Activated CD4-positive, alpha-beta memory T cell treated with anti-CD3 and anti-CD28 coated beads, Interleukin-2, amount 10 ng/mL, durations not matched to agents 7 days and 5 days (primary cell): ENCODE measurements at regions not wholly inside any gene's neighbourhood (a gene's known extent, or its start where the extent isn't known, plus 50 kb on each side); places are given as distances from the start of the nearest gene placed in this dataset.
"Not testable (repeated sequence)": the region's sequence is repeated elsewhere in the genome, so short reads cannot be mapped to it uniquely, and the experiment has no call there.

Experiments
- CTCF ChIA-PET: fragments of 350-600 bp; sonication (Branson Sonifier 250); formaldehyde crosslinking; loops from one replicate; lab custom pipeline; 2021; ENCODE audit warnings: antibody characterized with exemption, inconsistent platforms; lab: Charles Lee
- POLR2A ChIA-PET: fragments of 350-600 bp; sonication (Branson Sonifier 250); formaldehyde crosslinking; loops from one replicate; lab custom pipeline; 2021; ENCODE audit warnings: antibody characterized with exemption; lab: Charles Lee
- DNase-seq: peaks from one replicate; pipeline ENCODE4 v3.0.0-alpha.2; 2020
- H3K27ac Mint-ChIP-seq: one replicate; pipeline ENCODE4 v1.8.0; 2021; ENCODE audit warnings: mild to moderate bottlenecking, mixed read lengths
- H3K27me3 Mint-ChIP-seq: one replicate; pipeline ENCODE4 v1.8.0; 2021; ENCODE audit warnings: mixed read lengths
- H3K36me3 Mint-ChIP-seq: one replicate; pipeline ENCODE4 v1.8.0; 2021; ENCODE audit warnings: low read depth, mixed read lengths
- H3K4me1 Mint-ChIP-seq: one replicate; pipeline ENCODE4 v1.8.0; 2021; ENCODE audit warnings: mixed read lengths
- H3K4me3 Mint-ChIP-seq: one replicate; pipeline ENCODE4 v1.8.0; 2021; ENCODE audit warnings: mild to moderate bottlenecking, mixed read lengths
- H3K9me3 Mint-ChIP-seq: one replicate; pipeline ENCODE4 v1.8.0; 2021; ENCODE audit warnings: mixed read lengths

GRCh38 chr1:235059221-235059620 lies 69.4 kb downstream of the TOMM20 start:
- POLR2A ChIA-PET = no interaction called here

GRCh38 chr1:235058695-235059094 lies 69.9 kb downstream of the TOMM20 start:
- ChIA-PET CTCF (no interaction called here), POLR2A (no interaction called here)
- Mint-ChIP-seq H3K9me3 (peaks cover 2% of the 10 kb centered on the region), H3K36me3 (no peaks in the 10 kb centered on the region), H3K27ac (no peak overlapping the region), H3K27me3 (no peaks in the 10 kb centered on the region), H3K4me3 (no peak overlapping the region), H3K4me1 (peaks cover 28% of the 10 kb centered on the region)
- no peak for DNase-seq

More at GRCh38 chr1:235059221-235059620, 69.4 kb downstream of the TOMM20 start:
- DNase-seq = no peak
- H3K36me3 Mint-ChIP-seq = no peaks in the 10 kb centered on the region
- H3K27ac Mint-ChIP-seq = no peak overlapping the region
- CTCF ChIA-PET = interaction anchor here (1.2 kb wide), 1 partner anchor 15 kb away, joined by 3 read pairs; no protein-coding TSS in a partner anchor
- H3K4me3 Mint-ChIP-seq = no peak overlapping the region
- no peaks in the 10 kb centered on the region for H3K27me3 Mint-ChIP-seq
- peaks cover 2% of the 10 kb centered on the region for H3K9me3 Mint-ChIP-seq
- H3K4me1 Mint-ChIP-seq = peaks cover 31% of the 10 kb centered on the region

- no peaks in the 10 kb centered on the region for H3K36me3 Mint-ChIP-seq
- H3K9me3 Mint-ChIP-seq = peaks cover 2% of the 10 kb centered on the region
- DNase-seq = no peak
- CTCF ChIA-PET = no interaction called here
- POLR2A ChIA-PET = interaction anchor here (0.7 to 1.4 kb wide), 2 partner anchors 12 to 35 kb away, joined by 3 read pairs; no protein-coding TSS in a partner anchor
- H3K4me3 Mint-ChIP-seq = no peak overlapping the region
- H3K4me1 Mint-ChIP-seq = peaks cover 17% of the 10 kb centered on the region
- no peak overlapping the region for H3K27ac Mint-ChIP-seq
- H3K27me3 Mint-ChIP-seq = no peaks in the 10 kb centered on the region
Observed at GRCh38 chr1:235057385-235058306, 71.0 kb downstream of the TOMM20 start.

DNA sequence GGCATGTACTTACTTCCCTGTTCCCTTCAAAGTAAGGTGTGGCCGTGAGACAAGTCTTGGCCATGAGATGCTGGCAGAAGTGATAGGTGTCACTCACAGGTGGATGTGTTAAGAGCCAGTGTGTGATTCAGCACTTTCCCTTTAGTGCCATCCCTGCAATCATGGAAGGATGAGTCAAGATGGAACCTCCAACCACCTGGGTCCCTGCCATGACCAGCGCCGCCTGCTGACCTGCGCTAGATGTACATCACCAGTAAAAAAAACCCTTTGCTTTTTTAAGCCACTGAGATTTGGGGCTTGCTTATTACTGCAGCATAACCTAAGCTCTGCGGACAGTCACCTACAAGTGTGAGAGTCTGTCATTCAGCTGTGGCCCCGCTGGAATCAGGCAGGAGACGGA lies 71.7 kb downstream of the TOMM20 start:
- Mint-ChIP-seq H3K27me3 (no peaks in the 10 kb centered on the region), H3K36me3 (no peaks in the 10 kb centered on the region), H3K4me1 (peaks cover 13% of the 10 kb centered on the region), H3K9me3 (peaks cover 2% of the 10 kb centered on the region), H3K4me3 (no peak overlapping the region), H3K27ac (no peak overlapping the region)
- no peak for DNase-seq
- ChIA-PET POLR2A (interaction anchor here (0.7 to 1.4 kb wide), 2 partner anchors 11 to 34 kb away, joined by 3 read pairs; no protein-coding TSS in a partner anchor), CTCF (no interaction called here)

DNA sequence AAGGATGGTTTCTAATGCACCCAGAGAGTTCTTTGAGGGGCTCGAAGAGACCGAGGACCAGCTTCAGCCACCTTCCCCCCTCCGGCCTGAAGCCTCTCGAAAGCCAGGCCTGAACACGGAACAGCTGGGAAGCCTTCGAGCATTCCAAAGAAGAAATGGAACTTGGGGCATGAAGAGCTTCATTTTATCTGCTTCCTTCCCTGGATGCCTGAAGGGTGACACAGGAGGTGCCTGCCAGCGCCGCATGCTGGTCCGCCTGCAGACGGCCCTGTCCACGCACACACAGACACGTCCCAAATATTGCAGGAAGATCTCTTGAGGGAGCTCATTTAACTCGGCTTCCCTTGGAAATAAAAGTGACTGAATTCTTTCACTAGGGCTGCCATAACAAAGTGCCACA lies 73.7 kb downstream of the TOMM20 start:
- DNase-seq = no peak
- no peaks in the 10 kb centered on the region for H3K36me3 Mint-ChIP-seq
- ChIA-PET POLR2A (no interaction called here), CTCF (no interaction called here)
- peaks cover 2% of the 10 kb centered on the region for H3K9me3 Mint-ChIP-seq
- no peak overlapping the region for H3K27ac Mint-ChIP-seq
- no peak overlapping the region for H3K4me3 Mint-ChIP-seq
- peaks cover 8% of the 10 kb centered on the region for H3K4me1 Mint-ChIP-seq
- H3K27me3 Mint-ChIP-seq = no peaks in the 10 kb centered on the region

DNA sequence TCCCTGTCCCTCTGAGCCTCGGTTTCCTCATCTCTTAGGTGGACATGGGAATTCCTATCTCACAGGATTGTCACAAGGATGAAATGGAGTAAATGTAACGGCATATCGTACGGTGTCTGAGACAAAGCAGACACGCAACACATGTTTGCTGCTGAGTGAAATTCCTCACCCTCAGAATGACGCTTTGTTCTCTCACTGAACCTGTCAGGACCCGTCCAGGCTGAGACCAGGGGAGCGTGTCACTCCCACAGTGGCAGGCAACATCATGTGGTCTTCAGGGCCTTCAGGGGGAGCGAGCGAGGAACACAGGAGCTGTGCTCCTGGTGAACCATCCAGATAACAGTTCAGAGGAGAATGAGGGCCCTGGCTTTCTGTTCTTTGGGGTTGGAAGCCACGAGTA lies 74.2 kb downstream of the TOMM20 start:
- CTCF ChIA-PET = no interaction called here
- Mint-ChIP-seq H3K36me3 (no peaks in the 10 kb centered on the region), H3K27me3 (no peaks in the 10 kb centered on the region), H3K27ac (no peak overlapping the region), H3K9me3 (peaks cover 2% of the 10 kb centered on the region), H3K4me3 (no peak overlapping the region), H3K4me1 (peaks cover 13% of the 10 kb centered on the region)
- POLR2A ChIA-PET = no interaction called here
- DNase-seq = no peak

- Mint-ChIP-seq H3K36me3 (no peaks in the 10 kb centered on the region), H3K27me3 (no peaks in the 10 kb centered on the region), H3K4me3 (no peak overlapping the region), H3K4me1 (peaks cover 27% of the 10 kb centered on the region), H3K27ac (no peak overlapping the region), H3K9me3 (peaks cover 2% of the 10 kb centered on the region)
- no peak for DNase-seq
- ChIA-PET POLR2A (no interaction called here), CTCF (no interaction called here)
Observed at GRCh38 chr1:235052067-235053008, 76.3 kb downstream of the TOMM20 start.

DNA sequence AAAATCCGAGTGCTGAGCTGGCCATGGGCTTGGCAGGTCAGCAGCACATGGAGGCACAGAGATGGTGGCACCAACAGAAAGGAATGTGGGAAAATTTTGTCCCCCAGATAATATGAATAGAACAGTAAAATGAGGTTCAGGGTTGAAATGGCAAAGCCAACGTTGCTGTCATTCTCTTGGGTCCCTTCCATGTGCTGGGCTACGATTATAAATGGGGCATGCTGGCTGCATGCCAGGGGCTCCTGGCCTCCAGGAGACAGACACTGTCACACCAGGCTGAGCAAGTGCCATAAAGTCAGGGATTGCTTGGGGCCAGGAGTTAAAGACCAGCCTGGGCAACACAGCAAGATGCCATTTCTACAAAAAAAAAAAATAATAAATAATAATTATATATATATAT lies 77.1 kb downstream of the TOMM20 start:
- DNase-seq = no peak
- ChIA-PET POLR2A (interaction anchor here (1.0 kb wide), 1 partner anchor 81 kb away, joined by 4 read pairs; no protein-coding TSS in a partner anchor), CTCF (interaction anchor here (1.4 kb wide), 1 partner anchor 32 kb away, joined by 3 read pairs; no protein-coding TSS in a partner anchor)
- no peaks in the 10 kb centered on the region for H3K27me3 Mint-ChIP-seq
- H3K27ac Mint-ChIP-seq = no peak overlapping the region
- H3K9me3 Mint-ChIP-seq = peaks cover 2% of the 10 kb centered on the region
- H3K36me3 Mint-ChIP-seq = no peaks in the 10 kb centered on the region
- peaks cover 28% of the 10 kb centered on the region for H3K4me1 Mint-ChIP-seq
- no peak overlapping the region for H3K4me3 Mint-ChIP-seq

- Mint-ChIP-seq H3K27ac (no peak overlapping the region), H3K9me3 (peaks cover 2% of the 10 kb centered on the region), H3K27me3 (no peaks in the 10 kb centered on the region), H3K4me1 (peaks cover 32% of the 10 kb centered on the region), H3K36me3 (no peaks in the 10 kb centered on the region), H3K4me3 (no peak overlapping the region)
- DNase-seq = no peak
- ChIA-PET POLR2A (interaction anchor here (1.0 kb wide), 1 partner anchor 80 kb away, joined by 4 read pairs; no protein-coding TSS in a partner anchor), CTCF (interaction anchor here (1.4 kb wide), 1 partner anchor 33 kb away, joined by 3 read pairs; no protein-coding TSS in a partner anchor)
Observed at GRCh38 chr1:235050911-235051360, 77.7 kb downstream of the TOMM20 start.

DNA sequence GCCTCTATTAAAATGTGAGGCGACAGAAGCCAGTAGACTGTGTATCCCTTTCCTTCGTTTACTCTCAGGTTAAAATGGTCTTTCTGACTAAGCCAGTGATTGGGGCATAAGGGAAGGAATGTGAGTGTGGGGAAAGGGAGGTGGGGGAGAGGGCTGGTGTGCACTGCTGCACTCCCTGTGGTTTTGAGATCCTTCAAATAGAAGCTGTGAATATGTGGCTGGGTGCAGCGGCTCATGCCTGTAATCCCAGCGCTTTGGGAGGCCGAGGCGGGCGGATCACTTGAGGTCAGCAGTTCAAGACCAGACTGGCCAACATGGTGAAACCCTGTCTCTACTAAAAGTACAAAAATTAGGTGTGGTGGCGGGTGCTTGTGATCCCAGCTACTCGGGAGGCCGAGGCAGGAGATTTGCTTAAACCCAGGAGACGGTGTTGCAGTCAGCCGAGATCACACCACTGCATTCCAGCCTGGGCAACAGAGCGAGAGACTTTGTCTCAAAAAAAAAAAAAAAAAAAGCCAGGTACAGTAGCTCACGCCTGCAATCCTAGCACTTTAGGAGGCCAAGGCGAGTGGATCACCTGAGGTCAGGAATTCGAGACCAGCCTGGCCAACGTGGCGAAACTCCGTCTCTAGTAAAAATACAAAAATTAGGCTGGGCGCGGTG lies 78.8 kb downstream of the TOMM20 start:
- not testable (repeated sequence) for H3K4me3 Mint-ChIP-seq, H3K36me3 Mint-ChIP-seq, H3K9me3 Mint-ChIP-seq, H3K27me3 Mint-ChIP-seq, DNase-seq, H3K27ac Mint-ChIP-seq
- ChIA-PET CTCF (interaction anchor here (1.4 kb wide), 1 partner anchor 34 kb away, joined by 3 read pairs; no protein-coding TSS in a partner anchor), POLR2A (interaction anchor here (2.7 to 2.9 kb wide), 2 partner anchors 38 to 439 kb away, joined by 10 to 11 read pairs; partner anchors contain the start of gene IRF2BP2)
- H3K4me1 Mint-ChIP-seq = peaks cover 43% of the 10 kb centered on the region

DNA sequence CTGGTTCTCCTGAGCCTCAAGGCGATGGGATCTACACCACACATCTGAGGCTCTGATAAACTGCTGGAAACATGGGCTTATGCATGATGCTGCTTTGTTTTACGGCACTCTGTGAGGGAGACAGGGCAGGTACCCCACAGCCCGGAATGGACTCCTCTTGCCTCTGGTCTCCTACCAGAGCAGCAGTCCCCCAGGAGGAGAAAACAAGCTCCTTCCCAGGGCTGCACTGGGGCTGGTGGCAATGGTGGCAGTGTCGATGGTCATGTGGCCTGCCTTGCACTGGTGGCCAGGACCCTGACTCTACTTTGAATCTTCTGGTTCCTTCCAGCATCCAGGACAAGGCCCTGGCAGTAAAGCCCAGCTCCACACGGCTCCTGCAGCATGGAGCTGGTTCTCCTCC lies 79.4 kb downstream of the TOMM20 start:
- no peak overlapping the region for H3K4me3 Mint-ChIP-seq
- H3K27ac Mint-ChIP-seq = no peak overlapping the region
- POLR2A ChIA-PET = interaction anchor here (2.7 to 2.9 kb wide), 2 partner anchors 37 to 438 kb away, joined by 10 to 11 read pairs; partner anchors contain the start of gene IRF2BP2
- no peak for DNase-seq
- CTCF ChIA-PET = interaction anchor here (0.7 to 1.5 kb wide), 2 partner anchors 35 to 94 kb away, joined by 3 read pairs; no protein-coding TSS in a partner anchor
- no peaks in the 10 kb centered on the region for H3K36me3 Mint-ChIP-seq
- no peaks in the 10 kb centered on the region for H3K9me3 Mint-ChIP-seq
- no peaks in the 10 kb centered on the region for H3K27me3 Mint-ChIP-seq
- peaks cover 48% of the 10 kb centered on the region for H3K4me1 Mint-ChIP-seq
